ENCODE measurements at regions not wholly inside any gene's neighbourhood (a gene's known extent, or its start where the extent isn't known, plus 50 kb on each side); places are given as distances from the start of the nearest gene placed in this dataset.
"Not testable (repeated sequence)": the region's sequence is repeated elsewhere in the genome, so short reads cannot be mapped to it uniquely, and the experiment has no call there.

GRCh38 chr6:167421944-167422343 lies 97.1 kb downstream of the TTLL2 start:
- not testable (repeated sequence) for H3K27me3 Mint-ChIP-seq, H3K9me3 Mint-ChIP-seq

GRCh38 chr6:167422934-167423333 lies 98.0 kb downstream of the TTLL2 start:
- Mint-ChIP-seq H3K27me3 (peaks cover 11% of the 10 kb centered on the region), H3K36me3 (no peaks in the 10 kb centered on the region), H3K27ac (no peak overlapping the region), H3K4me3 (no peak overlapping the region), H3K4me1 (no peaks in the 10 kb centered on the region), H3K9me3 (no peaks in the 10 kb centered on the region)
- DNase-seq: no peak

More at GRCh38 chr6:167421944-167422343, 97.1 kb downstream of the TTLL2 start:
- H3K27ac Mint-ChIP-seq, H3K4me3 Mint-ChIP-seq, H3K36me3 Mint-ChIP-seq, H3K4me1 Mint-ChIP-seq, DNase-seq: not testable (repeated sequence)

GRCh38 chr6:167424060-167424673 lies 99.3 kb downstream of the TTLL2 start:
- no peaks in the 10 kb centered on the region for H3K4me1 Mint-ChIP-seq
- H3K9me3 Mint-ChIP-seq: no peaks in the 10 kb centered on the region
- peaks cover 20% of the 10 kb centered on the region for H3K27me3 Mint-ChIP-seq
- no peaks in the 10 kb centered on the region for H3K36me3 Mint-ChIP-seq
- no peak overlapping the region for H3K4me3 Mint-ChIP-seq
- no peak overlapping the region for H3K27ac Mint-ChIP-seq
- no peak for DNase-seq

GRCh38 chr6:167424700-167425099 lies 99.8 kb downstream of the TTLL2 start:
- H3K27ac Mint-ChIP-seq: no peak overlapping the region
- H3K36me3 Mint-ChIP-seq: no peaks in the 10 kb centered on the region
- H3K4me1 Mint-ChIP-seq: no peaks in the 10 kb centered on the region
- H3K27me3 Mint-ChIP-seq: peaks cover 25% of the 10 kb centered on the region
- H3K9me3 Mint-ChIP-seq: no peaks in the 10 kb centered on the region
- no peak for DNase-seq
- no peak overlapping the region for H3K4me3 Mint-ChIP-seq

GRCh38 chr6:167426084-167426483 lies 101.2 kb downstream of the TTLL2 start:
- Mint-ChIP-seq H3K27me3 (peaks cover 29% of the 10 kb centered on the region), H3K4me3 (no peak overlapping the region), H3K9me3 (no peaks in the 10 kb centered on the region), H3K4me1 (no peaks in the 10 kb centered on the region), H3K36me3 (no peaks in the 10 kb centered on the region), H3K27ac (no peak overlapping the region)
- DNase-seq: no peak

- H3K27me3 Mint-ChIP-seq: peaks cover 30% of the 10 kb centered on the region
- H3K9me3 Mint-ChIP-seq: no peaks in the 10 kb centered on the region
- no peak for DNase-seq
- H3K4me3 Mint-ChIP-seq: no peak overlapping the region
- H3K36me3 Mint-ChIP-seq: no peaks in the 10 kb centered on the region
- H3K27ac Mint-ChIP-seq: no peak overlapping the region
- no peaks in the 10 kb centered on the region for H3K4me1 Mint-ChIP-seq
Measured at GRCh38 chr6:167426651-167427050, 101.8 kb downstream of the TTLL2 start.

- H3K9me3 Mint-ChIP-seq: no peaks in the 10 kb centered on the region
Measured at GRCh38 chr6:167428664-167429333, 103.9 kb downstream of the TTLL2 start.

GRCh38 chr6:167429353-167429752 lies 104.5 kb downstream of the TTLL2 start:
- no peaks in the 10 kb centered on the region for H3K9me3 Mint-ChIP-seq
- H3K27me3 Mint-ChIP-seq: peaks cover 35% of the 10 kb centered on the region
- H3K27ac Mint-ChIP-seq: no peak overlapping the region
- no peaks in the 10 kb centered on the region for H3K4me1 Mint-ChIP-seq
- no peaks in the 10 kb centered on the region for H3K36me3 Mint-ChIP-seq
- no peak for DNase-seq
- H3K4me3 Mint-ChIP-seq: no peak overlapping the region

More at GRCh38 chr6:167428664-167429333, 103.9 kb downstream of the TTLL2 start:
- Mint-ChIP-seq H3K27me3 (peaks cover 35% of the 10 kb centered on the region), H3K36me3 (no peaks in the 10 kb centered on the region), H3K4me1 (no peaks in the 10 kb centered on the region), H3K27ac (no peak overlapping the region), H3K4me3 (no peak overlapping the region)
- DNase-seq: no peak

GRCh38 chr6:167435209-167435728 lies 110.4 kb downstream of the TTLL2 start:
- peaks cover 20% of the 10 kb centered on the region for H3K27me3 Mint-ChIP-seq
- no peak for DNase-seq
- H3K36me3 Mint-ChIP-seq: no peaks in the 10 kb centered on the region
- H3K4me1 Mint-ChIP-seq: no peaks in the 10 kb centered on the region
- no peak overlapping the region for H3K27ac Mint-ChIP-seq
- H3K9me3 Mint-ChIP-seq: no peaks in the 10 kb centered on the region
- no peak overlapping the region for H3K4me3 Mint-ChIP-seq

GRCh38 chr6:167437888-167438484 lies 113.1 kb downstream of the TTLL2 start:
- DNase-seq: no peak
- no peaks in the 10 kb centered on the region for H3K4me1 Mint-ChIP-seq
- no peaks in the 10 kb centered on the region for H3K9me3 Mint-ChIP-seq
- peaks cover 13% of the 10 kb centered on the region for H3K27me3 Mint-ChIP-seq
- H3K36me3 Mint-ChIP-seq: no peaks in the 10 kb centered on the region
- H3K4me3 Mint-ChIP-seq: no peak overlapping the region
- no peak overlapping the region for H3K27ac Mint-ChIP-seq

- Mint-ChIP-seq H3K9me3 (no peaks in the 10 kb centered on the region), H3K27me3 (peaks cover 13% of the 10 kb centered on the region), H3K27ac (no peak overlapping the region), H3K36me3 (no peaks in the 10 kb centered on the region), H3K4me1 (no peaks in the 10 kb centered on the region), H3K4me3 (no peak overlapping the region)
- no peak for DNase-seq
Measured at GRCh38 chr6:167441715-167442206, 116.9 kb downstream of the TTLL2 start.

- H3K27ac Mint-ChIP-seq: no peak overlapping the region
- H3K4me3 Mint-ChIP-seq: no peak overlapping the region
- H3K36me3 Mint-ChIP-seq: no peaks in the 10 kb centered on the region
- no peaks in the 10 kb centered on the region for H3K4me1 Mint-ChIP-seq
- DNase-seq: no peak
- H3K27me3 Mint-ChIP-seq: peaks cover 13% of the 10 kb centered on the region
- H3K9me3 Mint-ChIP-seq: no peaks in the 10 kb centered on the region
Measured at GRCh38 chr6:167442245-167442644, 117.4 kb downstream of the TTLL2 start.

GRCh38 chr6:167442796-167443680 lies 118.2 kb downstream of the TTLL2 start:
- Mint-ChIP-seq H3K4me3 (no peak overlapping the region), H3K27ac (no peak overlapping the region), H3K9me3 (no peaks in the 10 kb centered on the region), H3K27me3 (peaks cover 13% of the 10 kb centered on the region), H3K36me3 (no peaks in the 10 kb centered on the region), H3K4me1 (no peaks in the 10 kb centered on the region)
- DNase-seq: no peak

GRCh38 chr6:167444602-167445346 lies 119.9 kb downstream of the TTLL2 start:
- Mint-ChIP-seq H3K4me3 (no peak overlapping the region), H3K27me3 (peaks cover 4% of the 10 kb centered on the region), H3K9me3 (no peaks in the 10 kb centered on the region), H3K4me1 (no peaks in the 10 kb centered on the region), H3K27ac (no peak overlapping the region), H3K36me3 (no peaks in the 10 kb centered on the region)
- DNase-seq: no peak
